GM18907 (cell line): ENCODE measurements at regions not wholly inside any gene's neighbourhood (a gene's known extent, or its start where the extent isn't known, plus 50 kb on each side); places are given as distances from the start of the nearest gene placed in this dataset.
"Not testable (repeated sequence)": the region's sequence is repeated elsewhere in the genome, so short reads cannot be mapped to it uniquely, and the experiment has no call there.

Experiments
- ATAC-seq: cut with Tn5 transposase; IDR thresholded peaks from one replicate; pipeline ENCODE4 v1.9.1; 2021; ENCODE audit warnings: mild to moderate bottlenecking, moderate library complexity; ENCODE audit not compliant: unreplicated experiment

DNA sequence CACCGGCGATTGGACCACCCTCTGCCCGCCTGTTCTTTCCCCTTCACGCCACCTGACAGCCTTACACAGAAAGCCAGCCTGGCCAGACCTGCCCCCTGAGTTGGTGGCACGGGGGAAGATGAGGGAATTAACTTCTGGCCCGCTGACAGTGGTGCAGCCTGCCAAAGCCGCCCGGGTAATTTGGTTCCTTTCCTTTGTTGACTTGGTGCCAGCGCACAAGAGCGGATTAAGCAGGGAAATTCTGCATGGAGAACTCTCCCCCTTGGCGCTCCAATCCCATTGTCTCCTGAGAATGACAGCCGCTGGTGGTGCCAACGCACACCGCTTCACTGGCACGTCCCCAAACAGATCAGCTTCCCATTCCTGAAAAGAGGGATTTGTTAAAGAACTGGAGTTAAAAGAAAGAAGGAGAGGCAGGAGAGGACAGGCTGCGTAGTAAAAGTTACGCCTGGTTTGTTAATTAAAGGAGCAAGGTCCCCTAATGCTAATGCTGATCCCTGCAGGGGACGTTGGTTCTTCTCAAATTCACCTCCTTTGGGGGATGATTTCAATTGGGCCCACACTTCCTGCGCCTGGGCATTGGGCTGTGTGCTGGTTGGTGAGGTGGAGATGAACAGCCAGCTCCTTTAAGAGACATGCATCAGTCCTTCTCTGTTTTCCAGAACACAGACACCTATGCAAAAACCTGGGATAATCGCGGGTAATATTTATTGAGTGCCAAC, 286.8 kb downstream of the MYCN start:
- ATAC-seq: no peak

DNA sequence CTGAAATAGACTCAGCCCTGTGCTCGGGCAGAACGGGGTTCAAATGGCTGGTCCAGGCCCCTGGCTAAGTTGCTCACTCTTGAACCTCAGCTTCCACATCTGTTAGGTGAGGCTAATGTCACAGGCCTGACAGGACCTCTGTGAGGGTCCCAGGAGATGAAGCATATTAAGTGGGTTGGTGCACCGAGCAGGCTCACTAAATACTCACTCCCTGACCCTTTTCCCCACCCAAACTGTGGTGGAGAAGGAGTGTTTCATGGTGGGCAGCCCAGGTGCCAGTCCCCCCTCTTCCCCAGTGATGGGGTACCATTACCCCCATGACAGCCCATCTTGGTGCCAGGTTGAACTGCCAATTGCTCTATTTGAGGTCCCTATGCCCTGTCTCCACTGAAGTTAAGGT, 286.0 kb downstream of the MYCN start:
- ATAC-seq: no peak

DNA sequence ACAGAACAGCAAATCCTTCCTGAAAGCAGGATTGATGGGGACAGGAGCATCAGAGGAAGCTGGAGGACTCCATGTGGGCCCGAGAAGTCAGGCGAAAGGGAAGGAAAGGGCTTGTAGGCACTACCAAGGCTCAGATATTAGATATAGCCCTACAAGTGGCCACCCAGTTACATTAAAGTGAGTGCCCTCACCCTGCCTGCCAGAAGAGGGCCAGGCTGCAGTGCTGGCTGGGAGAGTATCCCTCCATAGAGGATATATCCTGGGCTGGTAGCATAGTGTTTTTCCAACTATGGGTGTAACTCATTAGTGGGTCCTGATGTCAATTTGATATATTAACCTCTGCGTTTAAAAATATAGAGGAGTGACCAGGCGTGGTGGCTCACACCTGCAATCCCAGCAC, 285.2 kb downstream of the MYCN start:
- no peak for ATAC-seq

DNA sequence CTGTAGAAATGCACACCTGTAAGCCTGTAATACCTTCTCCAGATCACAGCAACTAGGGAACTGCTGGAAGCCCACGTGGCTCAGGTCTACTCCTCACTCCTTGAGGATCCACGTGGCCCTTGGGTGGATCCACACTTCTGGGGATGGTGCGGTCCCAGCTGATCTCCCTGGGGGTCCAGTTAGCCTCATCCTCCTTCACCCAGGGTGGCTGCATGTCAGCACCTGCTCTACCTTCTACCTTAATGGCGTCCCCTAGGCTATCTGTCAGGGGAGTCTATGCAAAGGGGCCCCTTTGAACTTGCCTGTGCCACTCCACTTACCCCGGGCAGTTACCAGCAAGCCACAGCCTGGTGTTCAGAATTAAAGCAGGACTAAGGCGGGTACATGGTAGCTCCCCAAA, 284.7 kb downstream of the MYCN start:
- ATAC-seq: no peak

DNA sequence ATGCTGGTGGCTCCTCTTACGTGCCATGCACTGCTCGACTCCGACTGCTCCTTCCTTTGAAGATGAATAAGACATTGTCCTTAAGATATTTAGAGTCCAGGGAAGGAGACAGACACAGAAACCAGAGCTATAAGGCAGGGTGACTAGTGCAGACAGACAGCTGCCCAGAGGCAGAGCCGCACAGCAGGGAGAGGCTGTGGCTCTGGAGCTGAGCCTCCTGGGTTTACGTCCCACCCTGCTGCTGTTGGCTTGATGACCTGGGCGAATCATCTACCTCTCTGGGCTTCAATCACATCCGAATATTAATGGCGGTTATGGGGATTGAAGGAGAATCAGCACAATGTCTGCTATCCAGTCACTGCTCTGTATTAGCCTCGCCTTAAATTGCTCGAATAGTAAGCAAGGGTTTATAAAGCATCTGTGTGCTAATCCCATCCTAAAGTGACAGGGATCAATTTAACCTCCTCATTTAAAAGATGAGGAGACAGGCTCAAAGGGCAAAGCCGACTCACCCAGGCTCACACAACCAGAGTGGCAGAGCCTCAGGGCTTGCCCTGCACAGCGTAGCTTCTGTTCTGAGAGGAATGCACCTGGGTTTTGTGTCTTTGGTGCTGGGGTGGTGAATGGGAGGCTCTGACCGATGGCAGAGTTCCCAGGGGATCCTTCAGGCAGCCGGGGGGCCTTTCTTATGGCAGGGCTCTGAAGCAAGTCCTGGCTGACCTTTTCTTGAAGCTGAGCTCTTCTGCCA, 284.1 kb downstream of the MYCN start:
- no peak for ATAC-seq

DNA sequence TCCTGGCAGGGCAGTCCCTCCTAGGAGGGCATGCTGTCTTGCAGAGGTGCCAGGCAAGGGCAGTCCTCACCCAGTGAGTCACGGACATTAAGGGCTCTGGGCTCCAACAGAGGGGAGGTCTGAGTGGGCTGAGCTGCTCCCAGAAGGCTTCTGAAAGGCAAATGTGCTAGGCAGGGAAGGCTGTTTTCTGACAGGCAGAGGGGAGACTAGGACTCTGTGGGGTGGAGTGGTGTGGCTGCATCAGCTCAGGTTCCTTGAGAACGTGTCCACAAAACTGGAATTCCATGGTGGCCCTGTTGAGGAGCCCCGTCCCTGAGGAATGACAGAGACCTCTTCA, 283.5 kb downstream of the MYCN start:
- no peak for ATAC-seq

DNA sequence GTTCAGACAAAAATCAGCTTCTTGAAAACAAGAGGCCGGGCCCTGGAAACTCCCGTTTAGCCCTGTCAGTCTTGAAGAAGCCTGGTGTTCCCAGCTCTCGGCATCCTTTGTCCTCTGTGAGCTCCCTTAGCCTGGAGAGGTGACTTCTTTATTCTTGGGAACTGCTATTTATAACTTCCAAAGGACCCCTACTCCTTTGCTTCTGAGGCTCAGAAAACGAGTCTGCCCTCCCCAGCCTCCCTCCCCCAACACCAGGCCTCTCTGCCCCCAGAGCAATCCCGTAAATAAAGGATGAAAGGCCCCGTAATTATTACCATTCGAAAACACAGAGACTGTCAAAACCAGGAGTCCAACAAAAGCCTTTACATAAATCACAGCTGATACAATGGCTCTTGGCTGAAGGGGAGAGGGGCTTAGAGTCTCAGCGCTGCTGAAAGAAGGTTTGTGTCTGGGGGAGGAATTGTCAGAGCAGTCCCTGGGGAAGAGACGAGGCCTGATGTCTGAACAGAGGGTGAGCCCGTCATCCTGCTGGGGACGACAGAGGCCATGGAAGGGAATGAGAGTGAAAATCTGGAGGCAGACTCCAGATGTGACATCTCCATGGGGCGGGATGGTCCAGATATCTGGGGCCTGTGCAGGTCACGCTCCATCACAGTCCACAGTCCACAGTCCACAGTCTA, 283.0 kb downstream of the MYCN start:
- no peak for ATAC-seq

DNA sequence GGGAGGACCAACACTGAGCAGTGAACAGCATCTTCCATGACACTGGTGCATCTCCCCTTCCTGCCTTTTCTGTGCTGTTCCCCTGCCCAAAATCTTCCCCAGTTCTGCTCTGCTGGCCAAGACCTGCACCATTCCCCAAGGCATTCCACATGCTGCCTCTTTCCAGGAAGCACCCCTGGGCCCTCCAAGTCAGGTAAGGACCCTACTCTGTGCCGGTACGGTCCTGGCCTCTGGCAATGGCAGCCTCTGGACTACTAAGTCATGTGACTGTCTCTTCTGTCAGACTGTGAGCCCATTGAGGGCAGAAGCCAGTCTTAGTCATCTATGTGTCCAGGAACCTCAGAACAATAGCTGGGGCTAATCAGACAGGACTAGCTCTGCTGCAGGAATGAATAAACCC, 282.0 kb downstream of the MYCN start:
- no peak for ATAC-seq

DNA sequence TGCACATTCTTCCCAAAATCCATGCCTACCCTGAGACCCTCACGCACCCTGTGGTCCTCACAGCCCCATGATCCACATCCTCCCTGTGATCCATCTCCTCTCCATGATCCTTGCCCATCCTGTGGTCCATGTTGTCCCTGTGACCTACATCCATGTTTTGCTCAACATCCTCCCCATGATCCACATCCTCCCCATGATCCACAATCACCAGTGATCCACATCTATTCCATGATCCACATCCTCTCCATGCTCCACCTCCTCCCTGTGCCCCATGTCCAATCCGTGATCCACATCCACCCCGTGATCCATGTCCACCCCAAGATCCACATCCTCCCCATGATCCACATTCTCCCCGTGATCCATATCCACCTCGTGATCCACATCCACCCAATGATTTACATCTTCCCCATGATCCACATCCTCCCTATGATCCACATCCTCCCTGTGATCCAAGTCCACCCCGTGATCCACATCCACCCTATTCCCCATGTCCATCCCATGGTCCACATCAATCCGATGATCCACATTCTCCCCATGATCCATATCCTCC, 281.2 kb downstream of the MYCN start:
- ATAC-seq: no peak

DNA sequence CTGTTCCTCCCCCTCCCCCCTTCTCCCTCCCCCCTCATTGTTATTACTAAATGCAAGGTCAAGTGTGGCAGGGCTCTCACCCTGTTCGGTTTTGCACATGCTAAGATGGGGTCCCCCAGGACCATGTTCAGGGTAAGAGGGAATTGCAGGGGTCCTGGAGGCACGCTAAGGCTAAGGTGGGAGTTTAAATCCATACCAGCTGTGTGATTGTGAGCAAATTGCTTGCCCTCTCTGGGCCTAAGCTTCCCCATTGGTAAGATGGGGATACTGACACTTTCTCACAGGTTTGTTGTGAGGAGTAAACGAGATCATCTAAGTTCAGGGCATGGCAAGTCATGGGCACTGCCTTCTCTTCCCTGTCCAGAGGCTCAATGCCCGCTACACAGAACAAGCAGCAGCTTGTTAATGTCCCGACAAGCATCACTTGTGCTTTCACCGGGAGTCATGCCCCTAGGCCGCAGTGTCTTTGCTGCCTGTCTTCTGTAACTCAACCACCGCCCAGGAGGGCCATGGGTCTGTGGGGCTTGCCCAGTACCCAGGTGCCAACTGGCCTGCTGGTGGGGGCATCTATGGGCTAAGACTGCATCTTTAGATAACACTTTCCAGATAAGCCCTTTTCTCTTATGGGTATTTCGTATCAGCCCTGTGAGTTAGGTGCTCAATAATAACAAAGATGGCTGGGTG, 279.1 kb downstream of the MYCN start:
- no peak for ATAC-seq

DNA sequence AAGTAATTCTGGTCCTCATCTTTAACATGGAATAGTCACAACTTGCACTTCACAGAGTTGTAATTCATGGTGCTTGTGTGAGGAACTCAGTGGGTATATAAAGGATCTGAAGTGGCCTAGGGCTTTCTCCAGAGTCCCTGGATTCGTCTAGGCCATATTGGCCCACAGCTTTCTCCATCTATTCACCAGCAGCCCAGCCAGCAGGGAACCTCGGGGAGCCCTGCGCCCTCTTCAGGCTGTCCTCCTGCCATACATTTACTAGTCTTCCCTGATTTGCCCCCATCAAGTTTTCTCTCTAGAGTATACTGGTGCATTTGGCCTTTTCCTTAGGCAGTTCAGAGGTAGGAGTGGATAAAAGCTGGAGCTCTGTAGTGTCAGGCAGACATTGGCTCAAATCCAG, 278.3 kb downstream of the MYCN start:
- ATAC-seq: no peak

DNA sequence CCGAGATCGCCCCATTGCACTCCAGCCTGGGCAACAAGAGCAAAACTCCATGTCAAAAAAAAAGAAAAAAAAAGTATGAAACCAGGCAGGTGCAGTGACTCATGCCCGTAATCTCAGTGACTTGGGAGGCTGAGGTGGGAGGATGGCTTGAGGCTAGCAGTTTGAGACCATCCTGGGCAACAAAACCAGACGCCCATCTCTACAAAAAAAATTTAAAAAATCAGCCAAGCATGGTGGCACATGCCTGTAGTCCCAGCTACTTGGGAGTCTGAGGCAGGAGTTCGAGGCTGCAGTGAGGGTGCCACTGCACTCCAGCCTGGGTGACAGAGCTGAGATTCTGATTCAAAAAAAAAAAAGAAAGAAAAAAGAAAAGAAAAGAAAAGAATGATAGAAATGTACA, 277.8 kb downstream of the MYCN start:
- no peak for ATAC-seq

DNA sequence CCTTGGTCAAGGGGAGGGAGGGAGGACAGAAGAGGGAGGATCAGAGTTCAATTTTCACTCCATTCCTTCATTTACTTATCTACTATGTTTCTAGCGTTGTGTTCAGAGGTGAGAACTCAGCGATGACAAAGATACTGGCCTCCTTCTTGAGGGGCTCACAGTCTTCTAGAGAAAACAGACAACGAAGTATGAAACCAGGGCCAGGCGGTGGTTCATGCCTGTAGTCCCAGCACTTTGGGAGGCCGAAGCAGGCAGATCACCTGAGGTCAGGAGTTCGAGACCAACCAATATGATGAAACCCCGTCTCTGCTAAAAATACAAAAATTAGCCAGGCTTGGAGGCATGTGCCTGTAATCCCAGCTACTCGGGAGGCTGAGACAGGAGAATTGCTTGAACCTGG, 277.4 kb downstream of the MYCN start:
- not testable (repeated sequence) for ATAC-seq

DNA sequence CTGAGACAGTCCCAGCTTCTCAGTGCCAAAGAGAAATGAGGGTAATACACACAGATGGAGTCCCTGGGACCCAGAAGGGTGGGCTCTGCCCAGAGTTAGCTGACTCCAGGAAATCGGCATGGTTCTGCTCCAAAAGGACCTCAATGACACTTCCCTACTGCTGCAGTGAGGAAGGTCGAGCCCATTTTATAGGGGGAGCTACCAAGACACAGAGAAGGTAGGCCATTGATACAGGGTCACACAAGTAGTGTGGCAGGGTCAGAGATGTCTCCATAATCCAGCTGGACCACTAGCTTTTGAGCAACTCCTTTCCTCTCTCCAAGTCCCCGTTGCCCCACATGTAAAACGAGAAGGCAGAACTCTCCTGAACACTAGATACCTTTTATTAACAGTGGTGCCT, 276.9 kb downstream of the MYCN start:
- ATAC-seq: no peak

DNA sequence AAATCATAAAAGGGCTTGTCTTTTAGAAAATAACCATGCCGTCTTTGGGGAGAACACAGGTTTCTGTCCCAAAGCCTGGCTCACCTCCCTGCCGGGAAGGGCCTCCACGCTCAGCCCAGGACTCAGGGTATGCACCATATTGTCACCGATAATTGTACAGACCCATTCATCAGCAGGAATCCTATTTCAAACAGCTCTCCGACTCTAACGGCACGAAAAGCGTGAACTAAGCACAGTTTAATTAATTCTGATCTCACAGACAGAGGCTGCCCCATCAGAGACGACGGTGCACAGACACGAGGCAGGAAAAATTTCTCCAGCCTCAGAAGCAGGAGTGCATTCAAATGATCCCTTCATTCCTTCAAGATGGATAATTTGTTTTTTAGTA, 276.2 kb downstream of the MYCN start:
- no peak for ATAC-seq

DNA sequence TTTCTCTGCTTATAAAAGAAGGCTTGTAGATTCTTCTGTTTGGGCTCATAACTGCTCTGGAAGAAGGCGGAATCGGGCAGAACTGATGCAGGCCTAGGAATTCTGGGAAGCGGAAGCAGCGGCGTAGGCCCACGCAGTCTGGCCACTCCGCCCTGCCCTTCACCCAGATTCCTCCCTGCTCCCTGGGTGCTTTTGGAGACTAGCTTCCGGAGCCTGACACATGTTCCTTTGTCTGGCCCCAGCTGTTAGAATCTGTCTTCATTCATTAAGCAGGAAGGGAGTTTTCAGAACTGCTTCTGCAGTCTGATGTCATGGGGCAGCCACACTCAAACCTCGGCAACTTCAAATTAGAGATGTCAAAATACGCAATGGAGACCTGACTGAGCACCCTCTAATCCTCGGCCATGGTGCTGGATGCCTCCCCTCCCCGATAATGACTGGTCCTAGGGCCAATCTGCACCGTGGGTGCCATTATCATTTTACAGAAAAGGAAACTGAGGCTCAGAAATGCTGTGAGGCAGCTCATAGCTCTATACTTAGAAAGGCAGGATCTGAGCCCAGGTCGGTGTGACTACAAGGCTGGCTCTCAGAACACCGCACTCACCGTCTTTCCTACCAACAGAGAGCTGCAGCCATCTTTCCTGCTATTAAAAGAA, 275.7 kb downstream of the MYCN start:
- ATAC-seq: no peak

DNA sequence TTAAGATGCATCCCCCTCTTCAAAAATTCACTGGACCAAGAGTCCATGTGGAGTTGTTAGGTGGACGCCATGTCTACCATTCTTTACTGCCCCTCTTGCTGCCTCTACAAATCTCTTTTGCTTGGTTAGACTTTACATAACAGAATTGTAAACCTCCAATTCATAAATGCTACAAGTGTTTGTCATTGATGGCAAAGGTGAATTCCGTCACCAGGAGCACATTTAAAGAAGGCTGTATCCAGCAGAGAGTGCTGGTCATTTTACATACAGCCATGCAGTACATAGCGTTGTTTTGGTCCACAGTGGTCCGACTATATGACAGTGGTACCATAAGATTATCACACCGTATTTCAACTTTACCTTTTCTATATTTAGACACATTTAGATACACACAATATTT, 274.5 kb downstream of the MYCN start:
- ATAC-seq: no peak

DNA sequence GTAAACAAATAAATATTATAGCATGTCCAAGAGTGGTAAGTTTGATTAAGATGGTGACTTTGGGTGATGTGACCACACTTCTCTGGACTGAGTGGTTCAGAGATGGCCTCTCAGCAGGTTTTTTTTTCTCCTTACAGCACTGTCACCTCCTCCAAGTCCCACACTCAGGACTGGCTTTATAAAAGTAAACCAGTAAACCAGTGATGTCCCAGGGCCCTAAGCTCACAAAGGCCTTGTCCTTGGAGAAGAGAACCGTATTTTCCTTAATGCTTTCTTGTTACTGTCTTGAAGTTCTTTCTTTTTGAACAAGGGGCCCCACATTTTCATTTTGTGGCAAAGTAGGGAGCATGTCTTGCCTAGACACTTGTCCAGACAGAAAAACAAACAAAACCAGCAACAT, 274.0 kb downstream of the MYCN start:
- ATAC-seq: no peak

DNA sequence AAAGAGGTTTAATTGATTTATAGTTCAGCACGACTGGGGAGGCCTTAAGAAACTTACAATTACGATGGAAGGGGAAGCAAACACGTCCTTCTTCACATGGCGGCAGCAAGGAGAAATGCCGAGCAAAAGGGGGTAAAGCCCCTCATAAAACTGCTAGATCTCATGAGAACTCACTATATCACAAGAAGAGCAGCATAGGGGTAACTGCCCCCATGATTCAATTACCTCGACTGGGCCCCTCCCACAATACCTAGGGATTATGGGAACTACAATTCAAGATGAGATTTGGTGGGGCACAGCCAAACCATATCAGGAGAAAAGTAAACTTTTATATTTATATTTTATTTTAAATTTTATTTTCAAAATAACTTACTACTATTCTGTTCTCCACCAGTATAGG, 272.0 kb downstream of the MYCN start:
- no peak for ATAC-seq

DNA sequence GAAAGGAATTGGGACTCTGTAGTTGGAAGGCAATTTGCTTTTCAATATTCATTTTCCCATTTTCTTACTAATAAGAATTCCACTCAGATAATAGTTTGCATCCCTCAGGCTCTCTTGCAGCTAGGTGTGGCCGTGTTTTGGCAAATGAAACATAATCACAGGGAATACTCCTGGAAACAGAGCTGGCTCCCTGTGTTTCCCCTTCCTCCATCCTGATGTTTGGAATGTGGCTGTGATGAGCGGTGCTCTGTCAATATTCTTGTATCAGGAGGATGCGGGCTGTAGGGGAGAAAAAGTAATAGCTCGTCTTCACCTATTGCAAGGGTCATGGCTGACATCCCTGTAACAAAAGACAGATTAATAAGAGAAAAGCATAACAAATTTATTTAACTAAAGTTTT, 271.0 kb downstream of the MYCN start:
- ATAC-seq: no peak

DNA sequence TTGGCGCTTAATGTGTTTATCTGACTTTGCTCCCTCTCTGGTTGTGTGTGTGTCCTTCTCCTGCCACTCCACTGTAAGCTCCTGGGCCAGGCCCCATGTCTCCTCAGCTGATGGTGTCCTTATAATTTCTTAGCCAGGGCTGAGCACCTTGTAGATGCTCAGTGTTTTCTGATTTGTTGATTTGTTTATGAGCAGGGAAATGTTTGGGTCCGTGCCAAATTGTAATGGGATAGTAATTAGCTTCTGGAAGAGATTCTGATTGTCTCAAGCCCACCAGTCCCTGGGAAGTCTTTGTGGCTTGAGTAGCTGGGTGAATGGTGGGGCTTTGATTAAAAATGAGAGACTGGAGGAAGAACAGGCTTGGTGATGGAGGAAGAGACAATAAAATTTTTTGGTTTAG, 270.5 kb downstream of the MYCN start:
- no peak for ATAC-seq
